ENCODE measurements at regions not wholly inside any gene's neighbourhood (a gene's known extent, or its start where the extent isn't known, plus 50 kb on each side); places are given as distances from the start of the nearest gene placed in this dataset.

DNA sequence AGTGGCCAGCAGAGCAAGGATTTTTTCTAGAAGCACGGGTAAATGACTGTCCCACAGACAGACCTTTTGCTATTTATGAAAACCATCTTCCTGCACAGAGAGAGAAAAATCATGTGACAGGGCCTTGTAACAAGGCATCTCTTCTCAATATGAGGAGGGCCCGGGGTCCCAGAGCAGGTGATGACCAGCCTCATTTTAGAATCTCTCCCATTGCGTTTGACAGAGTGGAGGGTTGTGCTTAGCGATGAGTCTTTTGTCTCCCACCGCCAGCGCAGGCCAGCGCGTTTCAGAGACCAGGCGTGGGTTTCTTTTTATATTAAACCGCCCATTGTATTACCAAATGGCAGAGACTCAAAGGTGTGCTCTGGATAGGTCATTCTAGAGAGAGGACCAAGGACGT, 97.4 kb upstream of the UBL3 start:
- no peak for DNase-seq
- H3K27ac ChIP-seq, result no peak overlapping the region
- in situ Hi-C loops (cut with HindIII; ENCODE audit: low pct_ligation_motif_present, low sequenced_read_pairs), result no loop called here
- TF ChIP-seq, protein P1, sequence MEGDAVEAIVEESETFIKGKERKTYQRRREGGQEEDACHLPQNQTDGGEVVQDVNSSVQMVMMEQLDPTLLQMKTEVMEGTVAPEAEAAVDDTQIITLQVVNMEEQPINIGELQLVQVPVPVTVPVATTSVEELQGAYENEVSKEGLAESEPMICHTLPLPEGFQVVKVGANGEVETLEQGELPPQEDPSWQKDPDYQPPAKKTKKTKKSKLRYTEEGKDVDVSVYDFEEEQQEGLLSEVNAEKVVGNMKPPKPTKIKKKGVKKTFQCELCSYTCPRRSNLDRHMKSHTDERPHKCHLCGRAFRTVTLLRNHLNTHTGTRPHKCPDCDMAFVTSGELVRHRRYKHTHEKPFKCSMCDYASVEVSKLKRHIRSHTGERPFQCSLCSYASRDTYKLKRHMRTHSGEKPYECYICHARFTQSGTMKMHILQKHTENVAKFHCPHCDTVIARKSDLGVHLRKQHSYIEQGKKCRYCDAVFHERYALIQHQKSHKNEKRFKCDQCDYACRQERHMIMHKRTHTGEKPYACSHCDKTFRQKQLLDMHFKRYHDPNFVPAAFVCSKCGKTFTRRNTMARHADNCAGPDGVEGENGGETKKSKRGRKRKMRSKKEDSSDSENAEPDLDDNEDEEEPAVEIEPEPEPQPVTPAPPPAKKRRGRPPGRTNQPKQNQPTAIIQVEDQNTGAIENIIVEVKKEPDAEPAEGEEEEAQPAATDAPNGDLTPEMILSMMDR (IDR thresholded peaks at IDR 0.05; ENCODE audit: low read depth, low read length, missing control alignments), result no peak
- no peak overlapping the region for H3K4me3 ChIP-seq (ENCODE audit: low read depth, low read length)
- H3K36me3 ChIP-seq (replicated peaks), result no peaks in the 10 kb centered on the region
- H3K27me3 ChIP-seq (replicated peaks), result peaks cover 2% of the 10 kb centered on the region

- DNase-seq, result no peak
- no peak overlapping the region for H3K4me3 ChIP-seq (ENCODE audit: low read depth, low read length)
- TF ChIP-seq, protein P1 (IDR thresholded peaks at IDR 0.05; ENCODE audit: low read depth, low read length, missing control alignments), result no peak
- H3K36me3 ChIP-seq (replicated peaks), result no peaks in the 10 kb centered on the region
- peaks cover 2% of the 10 kb centered on the region for H3K27me3 ChIP-seq (replicated peaks)
- in situ Hi-C loops (cut with HindIII; ENCODE audit: low pct_ligation_motif_present, low sequenced_read_pairs), result no loop called here
- H3K27ac ChIP-seq, result no peak overlapping the region
These were observed 95.7 kb upstream of the UBL3 start for GRCh38 chr13:29946093-29946492.

GRCh38 chr13:29943686-29944085, 93.3 kb upstream of the UBL3 start:
- Histone ChIP-seq H3K36me3 (replicated peaks) (no peaks in the 10 kb centered on the region), H3K27ac (no peak overlapping the region), H3K4me3 (ENCODE audit: low read depth, low read length) (no peak overlapping the region), H3K27me3 (replicated peaks) (peaks cover 3% of the 10 kb centered on the region)
- TF ChIP-seq, protein P1 (IDR thresholded peaks at IDR 0.05; ENCODE audit: low read depth, low read length, missing control alignments), result no peak
- in situ Hi-C loops (cut with HindIII; ENCODE audit: low pct_ligation_motif_present, low sequenced_read_pairs), result no loop called here
- no peak for DNase-seq

GRCh38 chr13:29943273-29943672, 92.9 kb upstream of the UBL3 start:
- TF ChIP-seq, protein P1 (IDR thresholded peaks at IDR 0.05; ENCODE audit: low read depth, low read length, missing control alignments), result no peak
- no peaks in the 10 kb centered on the region for H3K36me3 ChIP-seq (replicated peaks)
- no peak overlapping the region for H3K4me3 ChIP-seq (ENCODE audit: low read depth, low read length)
- in situ Hi-C loops (cut with HindIII; ENCODE audit: low pct_ligation_motif_present, low sequenced_read_pairs), result no loop called here
- H3K27ac ChIP-seq, result no peak overlapping the region
- peaks cover 3% of the 10 kb centered on the region for H3K27me3 ChIP-seq (replicated peaks)
- no peak for DNase-seq

- Histone ChIP-seq H3K27me3 (replicated peaks) (peaks cover 3% of the 10 kb centered on the region), H3K4me3 (ENCODE audit: low read depth, low read length) (no peak overlapping the region), H3K36me3 (replicated peaks) (no peaks in the 10 kb centered on the region), H3K27ac (no peak overlapping the region)
- in situ Hi-C loops (cut with HindIII; ENCODE audit: low pct_ligation_motif_present, low sequenced_read_pairs), result no loop called here
- DNase-seq, result no peak
- TF ChIP-seq, protein P1 (IDR thresholded peaks at IDR 0.05; ENCODE audit: low read depth, low read length, missing control alignments), result no peak
These were observed 90.3 kb upstream of the UBL3 start for GRCh38 chr13:29940715-29941114.

GRCh38 chr13:29939158-29939557, 88.7 kb upstream of the UBL3 start:
- in situ Hi-C loops (cut with HindIII; ENCODE audit: low pct_ligation_motif_present, low sequenced_read_pairs), result no loop called here
- Histone ChIP-seq H3K4me3 (ENCODE audit: low read depth, low read length) (no peak overlapping the region), H3K27ac (no peak overlapping the region), H3K36me3 (replicated peaks) (no peaks in the 10 kb centered on the region), H3K27me3 (replicated peaks) (peaks cover 3% of the 10 kb centered on the region)
- no peak for DNase-seq
- TF ChIP-seq, protein P1 (IDR thresholded peaks at IDR 0.05; ENCODE audit: low read depth, low read length, missing control alignments), result no peak
